Effector memory CD8-positive, alpha-beta T cell (primary cell): ENCODE measurements at regions not wholly inside any gene's neighbourhood (a gene's known extent, or its start where the extent isn't known, plus 50 kb on each side); places are given as distances from the start of the nearest gene placed in this dataset.

Source experiments
- ATAC-seq: fragments of 150-1000 bp; cut with Tn5 transposase; replicated peaks from 2 replicates; pipeline ENCODE4 v1.10.0; 2021; ENCODE audit warnings: mild to moderate bottlenecking, moderate library complexity
- DNase-seq, 3 experiments: peaks; one replicate each; pipeline ENCODE4 v3.0.0; 2021
- H3K27ac Mint-ChIP-seq, 2 donors: one replicate each; pipeline ENCODE4 v1.8.0; 2022; ENCODE audit warnings: mild to moderate bottlenecking in 2 of 2, mixed read lengths in 2 of 2, moderate library complexity in 2 of 2
- H3K27me3 Mint-ChIP-seq, 2 donors: one replicate each; pipeline ENCODE4 v1.8.0; 2022; ENCODE audit warnings: mixed read lengths in 2 of 2
- H3K36me3 Mint-ChIP-seq: one replicate; pipeline ENCODE4 v1.8.0; 2022; ENCODE audit warnings: mild to moderate bottlenecking, moderate library complexity, mixed read lengths; ENCODE audit not compliant: insufficient read depth
- H3K4me1 Mint-ChIP-seq, 2 donors: one replicate each; pipeline ENCODE4 v1.8.0; 2022; ENCODE audit warnings: low read depth in 2 of 2, mixed read lengths in 2 of 2
- H3K4me3 Mint-ChIP-seq, 2 donors: one replicate each; pipeline ENCODE4 v1.8.0; 2022; ENCODE audit warnings: mild to moderate bottlenecking in 2 of 2, mixed read lengths in 2 of 2, moderate library complexity in 2 of 2
- H3K9me3 Mint-ChIP-seq, 2 donors: one replicate each; pipeline ENCODE4 v1.8.0; 2022; ENCODE audit warnings: mixed read lengths in 2 of 2

DNA sequence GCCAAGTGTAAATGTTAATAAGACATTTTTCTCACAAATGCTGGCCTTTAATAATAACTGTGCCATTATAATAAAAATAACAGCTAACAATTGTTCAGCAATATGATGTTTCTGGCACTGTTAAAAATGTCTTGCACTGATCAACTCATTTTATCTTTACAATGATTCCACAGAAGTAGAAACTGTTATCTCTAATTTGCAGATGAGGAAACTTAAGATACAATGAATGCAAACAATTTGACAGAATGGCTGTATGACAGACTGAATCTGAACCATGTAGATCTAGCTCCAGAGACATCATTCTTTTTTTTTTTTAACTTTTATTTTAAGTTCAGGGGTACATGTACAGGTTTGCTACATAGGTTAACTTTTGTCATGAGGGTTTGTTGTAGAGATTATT lies 755.0 kb downstream of the TBL1XR1 start:
- DNase-seq: no peak
- no peaks in the 10 kb centered on the region for H3K4me1 Mint-ChIP-seq
- no peaks in the 10 kb centered on the region for H3K27me3 Mint-ChIP-seq

DNA sequence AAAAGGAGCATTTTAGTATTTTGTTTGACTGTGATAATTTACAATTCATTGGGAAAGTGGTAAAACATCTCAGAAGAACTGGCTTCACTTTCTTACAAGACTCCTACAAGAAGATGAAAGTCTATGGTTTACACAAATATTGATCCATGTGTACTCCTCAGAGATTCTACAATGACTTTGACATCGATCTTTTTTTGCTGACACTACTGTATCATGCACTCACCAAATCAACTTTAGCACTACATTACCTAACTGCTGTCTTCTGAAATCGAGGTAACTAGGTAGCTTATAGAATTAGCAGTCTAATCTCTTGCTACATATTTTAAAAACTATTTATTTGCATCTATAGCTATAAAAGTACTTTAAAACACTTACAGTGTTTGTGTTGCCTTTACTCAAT lies 757.6 kb downstream of the TBL1XR1 start:
- H3K36me3 Mint-ChIP-seq: no peaks in the 10 kb centered on the region
- H3K27ac Mint-ChIP-seq: no peak overlapping the region
- ATAC-seq (no peak), DNase-seq (no peak)
- H3K4me1 Mint-ChIP-seq: no peaks in the 10 kb centered on the region
- H3K27me3 Mint-ChIP-seq: no peaks in the 10 kb centered on the region
- no peak overlapping the region for H3K4me3 Mint-ChIP-seq
- peaks cover 0 to 2% of the 10 kb centered on the region in 2 donors for H3K9me3 Mint-ChIP-seq

More for the DNA sequence above, 755.0 kb downstream of the TBL1XR1 start:
- Mint-ChIP-seq H3K9me3 (peaks cover 0 to 2% of the 10 kb centered on the region in 2 donors), H3K4me3 (no peak overlapping the region), H3K27ac (no peak overlapping the region), H3K36me3 (no peaks in the 10 kb centered on the region)
- ATAC-seq: no peak

GRCh38 chr3:176431991-176432390 lies 765.3 kb downstream of the TBL1XR1 start:
- Mint-ChIP-seq H3K27ac (no peak overlapping the region), H3K4me1 (no peaks in the 10 kb centered on the region)
- no peak for DNase-seq

GRCh38 chr3:176431038-176431418 lies 766.3 kb downstream of the TBL1XR1 start:
- H3K4me1 Mint-ChIP-seq: no peaks in the 10 kb centered on the region
- no peaks in the 10 kb centered on the region for H3K36me3 Mint-ChIP-seq
- ATAC-seq (no peak), DNase-seq (no peak)
- no peak overlapping the region for H3K27ac Mint-ChIP-seq
- H3K9me3 Mint-ChIP-seq: peaks cover 3 to 7% of the 10 kb centered on the region in 2 donors
- H3K4me3 Mint-ChIP-seq: no peak overlapping the region
- no peaks in the 10 kb centered on the region for H3K27me3 Mint-ChIP-seq

More at GRCh38 chr3:176431991-176432390, 765.3 kb downstream of the TBL1XR1 start:
- H3K36me3 Mint-ChIP-seq: no peaks in the 10 kb centered on the region
- peaks cover 3 to 7% of the 10 kb centered on the region in 2 donors for H3K9me3 Mint-ChIP-seq
- no peak overlapping the region for H3K4me3 Mint-ChIP-seq
- H3K27me3 Mint-ChIP-seq: no peaks in the 10 kb centered on the region
- ATAC-seq: no peak

- no peak for ATAC-seq
- no peaks in the 10 kb centered on the region for H3K36me3 Mint-ChIP-seq
- H3K27ac Mint-ChIP-seq: no peak overlapping the region
- H3K4me1 Mint-ChIP-seq: no peaks in the 10 kb centered on the region
- DNase-seq: no peak
- H3K4me3 Mint-ChIP-seq: no peak overlapping the region
- H3K9me3 Mint-ChIP-seq: peaks cover 3 to 7% of the 10 kb centered on the region in 2 donors
- H3K27me3 Mint-ChIP-seq: no peaks in the 10 kb centered on the region
These were observed 766.8 kb downstream of the TBL1XR1 start for GRCh38 chr3:176430244-176431037.

DNA sequence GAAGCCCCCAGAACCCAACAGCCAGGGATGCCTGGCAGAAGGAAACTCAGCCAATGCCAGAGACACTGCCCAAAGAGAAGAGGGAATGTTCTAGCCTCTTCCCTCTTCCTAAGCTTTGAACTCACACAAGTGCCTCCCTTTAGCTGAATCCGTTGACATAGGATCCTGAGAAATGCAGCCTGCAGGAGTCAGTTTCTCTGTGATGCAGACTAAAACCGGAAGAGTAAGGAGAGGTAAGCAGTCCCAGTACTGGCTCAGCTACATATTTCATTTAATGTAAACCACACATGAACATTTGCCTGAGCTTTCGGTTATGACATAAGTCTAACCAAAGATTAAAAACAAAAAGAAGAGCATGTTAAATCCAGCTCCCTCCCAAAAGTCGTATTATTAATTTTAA lies 768.7 kb downstream of the TBL1XR1 start:
- no peak for ATAC-seq
- H3K27me3 Mint-ChIP-seq: no peaks in the 10 kb centered on the region

DNA sequence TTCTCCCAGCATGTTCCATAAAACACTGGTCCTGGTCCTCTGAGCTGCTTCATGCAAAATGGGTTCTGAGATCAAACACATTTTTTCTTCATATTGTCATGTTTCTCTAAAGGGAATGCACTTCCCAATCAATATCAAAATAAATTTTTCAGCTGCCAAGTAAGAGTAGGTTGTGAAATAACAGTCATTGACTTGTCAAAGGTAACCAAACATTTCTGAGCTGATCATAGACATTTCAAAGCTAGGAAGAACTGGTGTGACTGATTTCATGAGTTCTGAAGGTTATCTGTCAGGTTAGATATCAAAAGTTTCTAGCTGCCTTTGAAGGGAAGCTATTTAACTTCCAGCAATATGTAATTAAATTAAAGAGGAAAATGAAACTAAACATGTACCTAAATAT lies 770.9 kb downstream of the TBL1XR1 start:
- Mint-ChIP-seq H3K36me3 (no peaks in the 10 kb centered on the region), H3K4me1 (no peaks in the 10 kb centered on the region), H3K27me3 (no peaks in the 10 kb centered on the region), H3K9me3 (no peaks in the 10 kb centered on the region), H3K27ac (no peak overlapping the region), H3K4me3 (no peak overlapping the region)
- DNase-seq: no peak
- no peak for ATAC-seq

More for the DNA sequence above, 768.7 kb downstream of the TBL1XR1 start:
- no peak for DNase-seq
- no peaks in the 10 kb centered on the region for H3K36me3 Mint-ChIP-seq
- no peak overlapping the region for H3K4me3 Mint-ChIP-seq
- no peak overlapping the region for H3K27ac Mint-ChIP-seq
- no peaks in the 10 kb centered on the region for H3K4me1 Mint-ChIP-seq
- H3K9me3 Mint-ChIP-seq: peaks cover 0 to 3% of the 10 kb centered on the region in 2 donors

DNA sequence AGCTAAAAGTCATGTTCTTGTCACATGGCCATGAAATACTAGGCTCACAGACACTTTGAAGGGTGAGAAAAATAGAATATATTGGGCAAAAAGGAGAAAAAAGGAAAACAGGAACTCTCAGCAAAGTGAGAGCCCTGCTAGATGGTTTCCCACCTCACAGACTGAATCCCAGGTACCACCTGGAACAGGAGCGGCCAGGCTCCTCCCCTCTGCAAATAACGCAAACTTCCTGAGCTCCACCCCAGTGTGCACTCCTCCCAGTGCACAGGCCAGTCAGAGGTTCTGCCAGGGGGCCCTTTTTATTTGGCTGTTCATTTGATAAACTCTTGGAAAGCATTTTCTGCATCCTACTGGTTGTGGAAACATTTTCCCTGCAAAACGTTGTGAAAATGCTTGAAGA lies 780.4 kb downstream of the TBL1XR1 start:
- DNase-seq: no peak
- ATAC-seq: no peak
- Mint-ChIP-seq H3K9me3 (peaks cover 0 to 6% of the 10 kb centered on the region in 2 donors), H3K4me3 (no peak overlapping the region), H3K27ac (no peak overlapping the region), H3K4me1 (no peaks in the 10 kb centered on the region), H3K36me3 (no peaks in the 10 kb centered on the region), H3K27me3 (no peaks in the 10 kb centered on the region)

GRCh38 chr3:176415661-176416295 lies 781.5 kb downstream of the TBL1XR1 start:
- H3K4me1 Mint-ChIP-seq: no peaks in the 10 kb centered on the region
- no peak for DNase-seq
- peaks cover 0 to 6% of the 10 kb centered on the region in 2 donors for H3K9me3 Mint-ChIP-seq
- H3K27ac Mint-ChIP-seq: no peak overlapping the region
- no peak overlapping the region for H3K4me3 Mint-ChIP-seq
- H3K27me3 Mint-ChIP-seq: no peaks in the 10 kb centered on the region
- H3K36me3 Mint-ChIP-seq: no peaks in the 10 kb centered on the region
- ATAC-seq: no peak

GRCh38 chr3:176412771-176413170 lies 784.5 kb downstream of the TBL1XR1 start:
- no peaks in the 10 kb centered on the region for H3K36me3 Mint-ChIP-seq
- no peak overlapping the region for H3K4me3 Mint-ChIP-seq
- peaks cover 2 to 6% of the 10 kb centered on the region in 2 donors for H3K9me3 Mint-ChIP-seq
- H3K27ac Mint-ChIP-seq: no peak overlapping the region
- no peaks in the 10 kb centered on the region for H3K4me1 Mint-ChIP-seq
- H3K27me3 Mint-ChIP-seq: no peaks in the 10 kb centered on the region
- no peak for ATAC-seq
- DNase-seq: no peak

- Mint-ChIP-seq H3K27ac (no peak overlapping the region), H3K36me3 (no peaks in the 10 kb centered on the region), H3K27me3 (no peaks in the 10 kb centered on the region), H3K4me1 (no peaks in the 10 kb centered on the region), H3K4me3 (no peak overlapping the region), H3K9me3 (peaks cover 7 to 9% of the 10 kb centered on the region in 2 donors)
- DNase-seq (no peak), ATAC-seq (no peak)
These were observed 793.8 kb downstream of the TBL1XR1 start for GRCh38 chr3:176403531-176403930.

GRCh38 chr3:176401211-176401610 lies 796.1 kb downstream of the TBL1XR1 start:
- H3K4me1 Mint-ChIP-seq: no peaks in the 10 kb centered on the region
- H3K4me3 Mint-ChIP-seq: no peak overlapping the region
- H3K9me3 Mint-ChIP-seq: peaks cover 7 to 16% of the 10 kb centered on the region in 2 donors
- ATAC-seq: no peak
- no peak overlapping the region for H3K27ac Mint-ChIP-seq
- H3K27me3 Mint-ChIP-seq: no peaks in the 10 kb centered on the region
- no peaks in the 10 kb centered on the region for H3K36me3 Mint-ChIP-seq
- DNase-seq: no peak

DNA sequence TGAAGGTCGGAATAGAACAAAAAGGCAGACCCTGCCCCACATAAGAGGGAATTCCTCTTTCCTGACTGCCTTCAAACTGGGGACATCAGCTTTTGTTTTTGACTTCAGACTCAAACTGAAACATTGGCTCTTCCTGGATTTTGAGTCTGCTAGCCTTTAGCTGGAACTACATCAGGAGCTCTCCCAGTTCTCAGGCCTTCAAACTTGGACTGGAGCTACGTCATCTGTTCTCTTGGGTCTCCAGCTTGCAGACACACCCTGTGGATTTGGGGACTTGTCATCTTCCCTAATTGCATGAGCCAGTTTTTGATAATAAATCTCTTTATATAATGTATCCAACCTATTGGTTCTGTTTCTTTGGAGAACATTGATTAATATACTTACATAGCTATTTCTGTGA lies 798.1 kb downstream of the TBL1XR1 start:
- H3K4me3 Mint-ChIP-seq: no peak overlapping the region
- no peaks in the 10 kb centered on the region for H3K27me3 Mint-ChIP-seq
- ATAC-seq (no peak), DNase-seq (no peak)
- no peaks in the 10 kb centered on the region for H3K4me1 Mint-ChIP-seq
- H3K36me3 Mint-ChIP-seq: no peaks in the 10 kb centered on the region
- H3K9me3 Mint-ChIP-seq: peaks cover 10 to 25% of the 10 kb centered on the region in 2 donors
- H3K27ac Mint-ChIP-seq: no peak overlapping the region

DNA sequence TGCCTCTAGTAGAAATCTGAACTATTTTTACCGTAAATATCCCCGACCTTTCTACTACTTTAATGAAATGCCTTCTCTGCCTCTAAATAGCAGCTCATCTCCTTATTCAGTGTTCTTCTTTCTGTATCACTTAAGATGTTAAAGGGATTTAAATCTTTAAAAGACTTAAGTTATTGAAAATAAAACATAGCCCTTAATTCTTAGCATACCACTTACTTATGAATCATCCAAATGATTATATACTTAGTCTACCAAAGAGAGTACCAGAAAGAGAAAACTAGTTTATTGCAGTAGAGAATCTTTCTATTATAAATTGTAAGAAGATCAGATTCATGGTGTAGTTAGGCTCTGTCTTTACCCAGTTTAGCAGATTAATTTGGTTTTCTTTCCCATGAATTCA lies 802.0 kb downstream of the TBL1XR1 start:
- ATAC-seq (no peak), DNase-seq (no peak)
- no peak overlapping the region for H3K27ac Mint-ChIP-seq
- no peaks in the 10 kb centered on the region for H3K36me3 Mint-ChIP-seq
- H3K4me1 Mint-ChIP-seq: no peaks in the 10 kb centered on the region
- peaks cover 9 to 34% of the 10 kb centered on the region in 2 donors for H3K9me3 Mint-ChIP-seq
- no peak overlapping the region for H3K4me3 Mint-ChIP-seq
- H3K27me3 Mint-ChIP-seq: no peaks in the 10 kb centered on the region
